ENCODE measurements at regions not wholly inside any gene's neighbourhood (a gene's known extent, or its start where the extent isn't known, plus 50 kb on each side); places are given as distances from the start of the nearest gene placed in this dataset.

DNA sequence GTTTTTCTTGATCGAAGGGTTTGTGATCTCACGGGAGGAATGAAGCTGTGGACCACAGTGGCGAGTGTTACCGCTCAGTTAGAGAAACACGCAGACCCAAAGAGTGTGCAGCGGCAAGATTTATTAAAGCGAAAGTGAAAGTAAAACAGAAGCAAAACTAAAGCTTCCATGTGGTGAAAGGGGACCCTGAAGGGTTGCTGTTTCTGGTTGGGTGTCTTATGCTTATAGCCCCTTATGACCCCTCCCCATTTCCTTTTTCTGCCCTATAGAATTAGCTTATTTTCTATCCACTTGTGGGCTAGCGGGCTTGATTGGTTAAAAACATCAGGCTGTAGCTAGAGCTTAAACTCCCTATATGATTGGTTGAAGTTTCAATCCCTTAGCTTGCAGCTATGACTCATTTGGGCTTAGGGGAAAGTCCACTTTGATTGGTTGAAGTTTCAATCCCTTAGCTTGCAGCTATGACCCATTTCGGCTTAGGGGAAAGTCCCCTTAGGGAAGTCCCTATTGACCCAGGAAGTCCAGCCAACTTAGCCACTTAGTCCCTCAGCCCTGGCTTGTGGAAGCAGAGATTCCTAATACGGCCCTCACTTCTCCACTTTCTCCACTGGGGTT lies 171.2 kb upstream of the NWD2 start:
- Mint-ChIP-seq H3K4me1 (peaks cover 6% of the 10 kb centered on the region), H3K36me3 (ENCODE audit: low read depth) (no peaks in the 10 kb centered on the region), H3K4me3 (peak overlapping the region; percentile 9), H3K27ac (no peak overlapping the region), H3K27me3 (no peaks in the 10 kb centered on the region)
- ATAC-seq (no peak), DNase-seq (no peak)
- no peaks in the 10 kb centered on the region for H3K9me3 ChIP-seq (ENCODE audit: control insufficient read depth, low read length, poor library complexity, severe bottlenecking)

DNA sequence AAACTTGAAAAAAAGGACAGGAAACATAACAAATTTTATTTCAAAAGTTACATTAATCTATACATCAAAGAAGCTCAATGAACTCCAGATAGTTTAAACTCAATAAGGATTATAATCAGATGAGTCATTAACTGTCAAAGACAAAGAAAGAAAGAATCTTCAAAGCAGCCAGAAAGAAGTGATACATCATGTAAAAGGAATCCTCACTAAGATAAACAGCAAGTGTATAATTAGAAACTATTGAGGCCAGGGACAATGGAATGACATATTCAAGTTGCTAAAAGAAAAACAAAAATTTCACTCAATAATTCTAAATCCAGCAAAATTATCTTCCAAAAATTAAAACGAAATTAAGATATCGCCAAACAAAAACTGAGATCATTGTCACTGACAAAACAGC lies 161.6 kb upstream of the NWD2 start:
- H3K9me3 ChIP-seq (ENCODE audit: control insufficient read depth, low read length, poor library complexity, severe bottlenecking) = no peaks in the 10 kb centered on the region
- ATAC-seq (no peak), DNase-seq (no peak)
- H3K4me3 Mint-ChIP-seq = no peak overlapping the region
- H3K36me3 Mint-ChIP-seq (ENCODE audit: low read depth) = no peaks in the 10 kb centered on the region
- no peak overlapping the region for H3K27ac Mint-ChIP-seq
- H3K27me3 Mint-ChIP-seq = no peaks in the 10 kb centered on the region
- H3K4me1 Mint-ChIP-seq = no peaks in the 10 kb centered on the region

DNA sequence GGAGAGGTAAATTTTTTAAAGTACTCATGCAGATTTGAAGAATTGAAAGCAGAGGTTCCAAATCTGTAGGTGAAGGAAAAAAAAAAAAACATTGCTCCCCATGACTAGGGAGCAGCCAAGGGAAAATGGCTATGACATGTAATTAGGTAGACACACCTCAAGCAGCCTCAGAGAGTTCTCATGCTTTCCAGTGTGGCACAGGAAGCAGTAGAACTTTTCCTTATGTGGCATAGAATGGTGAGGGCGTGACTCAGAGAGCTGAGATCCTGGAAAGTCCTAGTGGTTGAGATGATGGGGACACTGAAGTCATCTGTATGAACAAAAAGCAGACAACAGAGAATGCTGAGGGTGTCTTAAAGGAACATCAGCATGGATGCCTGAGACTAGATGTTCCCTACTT lies 148.6 kb upstream of the NWD2 start:
- Mint-ChIP-seq H3K4me3 (no peak overlapping the region), H3K36me3 (ENCODE audit: low read depth) (no peaks in the 10 kb centered on the region), H3K27me3 (peaks cover 7% of the 10 kb centered on the region), H3K4me1 (no peaks in the 10 kb centered on the region), H3K27ac (no peak overlapping the region)
- no peaks in the 10 kb centered on the region for H3K9me3 ChIP-seq (ENCODE audit: control insufficient read depth, low read length, poor library complexity, severe bottlenecking)
- no peak for ATAC-seq
- DNase-seq = no peak

DNA sequence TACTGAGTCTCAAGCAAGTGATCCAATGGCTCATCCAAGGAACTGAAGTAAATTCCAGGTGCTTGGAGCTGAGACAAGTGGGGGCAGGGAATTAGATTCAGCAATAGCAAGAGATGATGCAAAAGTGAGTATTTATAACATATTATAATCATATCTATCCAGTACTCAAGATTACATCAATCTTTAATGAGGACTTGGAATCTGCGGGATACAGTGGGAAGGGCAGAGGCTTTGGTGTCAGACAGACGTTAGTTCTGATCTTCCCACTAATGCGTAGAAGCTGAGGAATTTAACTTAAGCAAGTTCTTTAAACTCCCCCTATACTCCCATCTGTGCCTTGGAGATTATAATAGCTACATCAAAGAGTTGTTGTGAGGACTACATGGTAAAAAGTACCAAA lies 143.4 kb upstream of the NWD2 start:
- no peaks in the 10 kb centered on the region for H3K9me3 ChIP-seq (ENCODE audit: control insufficient read depth, low read length, poor library complexity, severe bottlenecking)
- no peak for ATAC-seq
- H3K27me3 Mint-ChIP-seq = no peaks in the 10 kb centered on the region
- no peak overlapping the region for H3K27ac Mint-ChIP-seq
- H3K4me1 Mint-ChIP-seq = no peaks in the 10 kb centered on the region
- no peaks in the 10 kb centered on the region for H3K36me3 Mint-ChIP-seq (ENCODE audit: low read depth)
- H3K4me3 Mint-ChIP-seq = no peak overlapping the region
- DNase-seq = no peak

DNA sequence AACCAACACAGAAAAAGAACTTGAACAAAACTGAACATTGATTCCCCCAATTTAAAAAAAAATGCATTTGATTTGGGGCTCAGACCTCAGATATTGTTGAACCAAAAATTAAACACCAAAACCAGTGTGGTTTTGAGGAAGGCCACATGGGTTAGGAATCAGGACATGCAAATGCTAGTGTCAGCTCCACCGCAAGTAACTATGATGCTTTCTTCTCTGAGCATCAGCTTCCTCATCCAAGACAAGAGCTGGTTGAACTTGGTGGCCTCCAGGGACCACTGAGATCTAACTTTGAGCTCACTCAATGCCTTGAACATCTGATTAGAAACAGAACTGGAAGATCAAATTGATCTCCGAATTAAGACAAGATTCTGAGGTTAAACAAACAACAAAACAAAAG lies 142.9 kb upstream of the NWD2 start:
- no peaks in the 10 kb centered on the region for H3K27me3 Mint-ChIP-seq
- no peaks in the 10 kb centered on the region for H3K9me3 ChIP-seq (ENCODE audit: control insufficient read depth, low read length, poor library complexity, severe bottlenecking)
- H3K27ac Mint-ChIP-seq = no peak overlapping the region
- DNase-seq (no peak), ATAC-seq (no peak)
- no peaks in the 10 kb centered on the region for H3K36me3 Mint-ChIP-seq (ENCODE audit: low read depth)
- H3K4me1 Mint-ChIP-seq = no peaks in the 10 kb centered on the region
- no peak overlapping the region for H3K4me3 Mint-ChIP-seq

DNA sequence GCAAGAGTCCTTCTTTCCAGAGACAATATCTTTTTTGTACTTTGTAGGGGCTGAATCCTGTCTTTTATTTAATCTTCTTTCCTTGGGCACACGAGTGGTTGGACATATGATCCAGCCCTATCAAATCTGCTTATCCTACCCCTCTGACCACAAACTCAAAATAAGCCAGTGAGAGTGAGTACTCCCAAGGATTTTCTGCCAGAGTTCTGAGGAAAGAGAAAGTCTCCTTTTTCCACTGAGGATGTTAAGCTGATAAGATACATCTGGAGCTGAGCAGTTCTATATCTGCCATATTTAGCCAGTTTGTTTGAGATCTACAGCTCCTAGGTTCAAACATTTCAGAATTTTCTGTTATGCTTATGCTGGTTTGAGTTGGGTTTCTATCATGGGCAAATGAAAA lies 134.8 kb upstream of the NWD2 start:
- DNase-seq = no peak
- ATAC-seq = no peak
- Mint-ChIP-seq H3K27me3 (no peaks in the 10 kb centered on the region), H3K4me3 (no peak overlapping the region), H3K36me3 (ENCODE audit: low read depth) (no peaks in the 10 kb centered on the region), H3K27ac (no peak overlapping the region), H3K4me1 (no peaks in the 10 kb centered on the region)
- no peaks in the 10 kb centered on the region for H3K9me3 ChIP-seq (ENCODE audit: control insufficient read depth, low read length, poor library complexity, severe bottlenecking)

DNA sequence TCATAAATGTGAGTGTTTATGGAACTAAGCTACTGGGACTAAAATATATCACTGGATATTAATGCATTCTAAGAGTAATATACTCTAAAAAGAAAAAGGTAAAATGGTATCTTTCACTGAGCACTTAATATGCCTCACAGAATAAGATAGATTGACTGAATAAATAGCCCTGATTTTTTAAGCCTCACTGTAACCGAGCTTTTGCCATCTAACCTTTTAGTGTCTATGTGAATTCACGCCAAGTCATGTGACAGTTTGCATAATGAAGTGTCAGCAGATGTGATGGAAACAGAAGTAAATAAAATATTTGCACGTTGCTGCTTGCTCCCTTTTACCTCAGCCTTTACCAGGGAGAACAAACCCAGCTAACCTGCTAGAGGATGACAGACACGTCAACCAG lies 119.7 kb upstream of the NWD2 start:
- Mint-ChIP-seq H3K4me3 (no peak overlapping the region), H3K4me1 (no peaks in the 10 kb centered on the region), H3K36me3 (ENCODE audit: low read depth) (no peaks in the 10 kb centered on the region), H3K27ac (no peak overlapping the region), H3K27me3 (peaks cover 7% of the 10 kb centered on the region)
- no peak for ATAC-seq
- H3K9me3 ChIP-seq (ENCODE audit: control insufficient read depth, low read length, poor library complexity, severe bottlenecking) = no peaks in the 10 kb centered on the region
- no peak for DNase-seq

DNA sequence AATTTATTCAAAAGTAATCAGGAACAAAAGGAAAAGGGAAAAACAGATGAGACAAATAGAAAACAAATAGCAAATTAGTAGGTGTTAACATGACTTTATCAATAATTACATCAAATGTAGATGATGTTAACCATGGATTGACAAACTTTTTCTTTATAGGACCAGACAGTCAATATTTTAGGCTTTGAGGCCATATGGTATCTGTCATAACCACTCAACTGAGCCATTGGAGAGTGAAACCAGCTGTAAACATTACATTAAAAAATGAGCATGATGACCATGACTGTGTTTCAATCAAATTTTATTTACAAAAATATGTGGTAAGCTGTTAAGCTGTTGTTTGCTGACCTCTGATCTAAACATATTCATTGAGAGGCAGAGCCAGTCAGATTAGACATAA lies 118.5 kb upstream of the NWD2 start:
- no peaks in the 10 kb centered on the region for H3K36me3 Mint-ChIP-seq (ENCODE audit: low read depth)
- H3K4me1 Mint-ChIP-seq = no peaks in the 10 kb centered on the region
- DNase-seq (no peak), ATAC-seq (no peak)
- peaks cover 7% of the 10 kb centered on the region for H3K27me3 Mint-ChIP-seq
- H3K27ac Mint-ChIP-seq = no peak overlapping the region
- no peaks in the 10 kb centered on the region for H3K9me3 ChIP-seq (ENCODE audit: control insufficient read depth, low read length, poor library complexity, severe bottlenecking)
- no peak overlapping the region for H3K4me3 Mint-ChIP-seq

DNA sequence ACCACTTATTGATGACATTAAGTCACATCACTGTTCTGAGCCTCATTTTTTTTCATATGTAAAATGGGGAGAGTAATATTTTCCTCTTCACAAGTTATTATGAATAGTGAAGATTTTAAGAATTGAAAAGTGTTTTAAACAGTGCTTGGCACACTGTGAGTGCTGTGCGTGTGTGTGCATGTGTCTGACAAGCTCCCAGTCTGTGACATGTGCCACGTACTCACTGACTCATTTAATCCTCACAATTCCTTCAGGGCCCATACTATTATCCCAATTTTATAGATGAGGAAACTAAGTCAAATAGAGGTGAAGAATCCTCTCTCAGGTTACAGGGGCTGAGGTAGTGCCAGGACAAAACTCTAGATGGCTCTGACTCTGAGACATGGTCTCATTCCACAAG lies 114.1 kb upstream of the NWD2 start:
- no peaks in the 10 kb centered on the region for H3K9me3 ChIP-seq (ENCODE audit: control insufficient read depth, low read length, poor library complexity, severe bottlenecking)
- Mint-ChIP-seq H3K36me3 (ENCODE audit: low read depth) (no peaks in the 10 kb centered on the region), H3K4me1 (no peaks in the 10 kb centered on the region), H3K27ac (no peak overlapping the region), H3K27me3 (no peaks in the 10 kb centered on the region), H3K4me3 (no peak overlapping the region)
- DNase-seq = no peak
- no peak for ATAC-seq

DNA sequence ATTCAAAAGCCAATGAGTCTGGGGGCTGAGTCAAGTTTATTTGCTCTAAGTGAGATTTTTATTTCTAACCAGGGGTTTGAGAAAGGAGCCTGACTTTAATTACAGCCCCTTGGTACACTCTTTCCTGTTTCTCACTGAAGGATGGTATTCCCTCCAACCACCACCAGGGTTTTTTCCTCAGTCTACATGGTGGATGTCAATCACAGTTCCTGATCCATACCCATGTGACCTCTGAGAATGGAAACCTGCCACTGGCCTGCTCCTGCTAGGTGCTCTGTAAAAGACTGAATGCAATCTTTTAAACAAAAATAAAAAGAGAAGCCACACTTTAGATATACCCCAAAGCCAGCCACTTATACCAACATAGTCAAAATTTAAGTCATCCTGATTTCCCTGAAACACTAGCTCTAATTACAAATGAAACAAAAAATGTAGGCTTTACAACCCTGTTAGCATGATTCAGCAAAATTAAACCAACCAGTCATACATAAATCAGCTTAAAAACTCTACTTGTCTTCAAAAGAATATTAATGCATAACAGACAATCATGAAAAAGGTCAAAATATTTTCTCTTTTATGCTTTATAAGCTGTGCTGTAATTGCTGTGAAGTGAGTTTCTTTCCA lies 112.1 kb upstream of the NWD2 start:
- Mint-ChIP-seq H3K27ac (no peak overlapping the region), H3K4me1 (no peaks in the 10 kb centered on the region), H3K4me3 (no peak overlapping the region), H3K36me3 (ENCODE audit: low read depth) (no peaks in the 10 kb centered on the region), H3K27me3 (no peaks in the 10 kb centered on the region)
- ATAC-seq (no peak), DNase-seq (no peak)
- H3K9me3 ChIP-seq (ENCODE audit: control insufficient read depth, low read length, poor library complexity, severe bottlenecking) = no peaks in the 10 kb centered on the region

DNA sequence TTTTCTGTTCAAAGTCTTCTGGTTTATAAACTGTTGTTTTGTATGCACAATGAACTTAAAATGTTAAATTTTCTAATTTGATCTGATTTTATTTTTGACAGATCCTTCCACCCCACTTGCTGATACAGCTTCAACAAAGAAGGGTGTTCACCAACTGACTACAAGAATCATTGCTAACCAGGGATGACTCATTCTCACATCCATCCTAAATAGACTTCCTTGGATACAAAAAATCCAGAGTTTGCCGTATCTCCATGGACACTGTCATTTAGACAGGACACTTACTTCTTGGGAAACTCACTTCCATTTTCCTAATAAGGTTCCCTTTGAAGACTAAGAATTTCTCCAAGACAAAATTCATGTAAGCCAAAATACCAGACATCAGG lies 111.6 kb upstream of the NWD2 start:
- H3K9me3 ChIP-seq (ENCODE audit: control insufficient read depth, low read length, poor library complexity, severe bottlenecking) = no peaks in the 10 kb centered on the region
- no peaks in the 10 kb centered on the region for H3K36me3 Mint-ChIP-seq (ENCODE audit: low read depth)
- no peak for DNase-seq
- no peak overlapping the region for H3K4me3 Mint-ChIP-seq
- no peaks in the 10 kb centered on the region for H3K4me1 Mint-ChIP-seq
- H3K27me3 Mint-ChIP-seq = no peaks in the 10 kb centered on the region
- no peak for ATAC-seq
- no peak overlapping the region for H3K27ac Mint-ChIP-seq

DNA sequence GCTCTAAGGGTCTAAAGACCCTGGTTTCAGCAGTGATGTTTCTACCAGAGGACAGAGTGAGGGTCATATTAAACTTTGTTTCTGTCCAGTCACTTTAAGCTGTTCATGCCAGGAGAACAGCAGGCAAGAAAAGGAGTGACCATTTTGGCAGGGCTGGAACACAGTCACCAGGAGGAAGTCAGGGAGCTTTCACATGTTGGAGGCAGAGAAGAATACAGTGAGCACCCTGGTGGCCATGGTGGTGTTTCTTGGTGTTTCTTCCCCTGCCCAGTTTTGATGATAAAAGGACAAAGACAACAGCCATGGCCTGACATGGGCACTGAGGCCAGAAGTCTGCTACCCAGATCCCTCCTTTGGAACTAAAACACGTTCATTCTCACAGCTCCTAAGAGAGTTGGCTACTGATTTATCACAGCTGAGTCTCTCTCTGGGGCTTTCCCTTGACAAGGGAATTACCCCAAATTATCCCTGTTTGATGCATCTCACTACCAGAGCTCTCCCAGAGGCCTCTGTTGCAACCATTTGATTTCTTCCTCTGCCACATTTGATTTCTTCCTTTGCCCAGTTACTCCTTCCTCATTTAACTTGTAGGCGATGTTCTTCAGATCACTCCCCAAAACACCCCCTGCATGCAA lies 106.4 kb upstream of the NWD2 start:
- Mint-ChIP-seq H3K27ac (no peak overlapping the region), H3K4me1 (no peaks in the 10 kb centered on the region), H3K4me3 (no peak overlapping the region), H3K27me3 (no peaks in the 10 kb centered on the region), H3K36me3 (ENCODE audit: low read depth) (no peaks in the 10 kb centered on the region)
- DNase-seq (no peak), ATAC-seq (no peak)
- no peaks in the 10 kb centered on the region for H3K9me3 ChIP-seq (ENCODE audit: control insufficient read depth, low read length, poor library complexity, severe bottlenecking)

DNA sequence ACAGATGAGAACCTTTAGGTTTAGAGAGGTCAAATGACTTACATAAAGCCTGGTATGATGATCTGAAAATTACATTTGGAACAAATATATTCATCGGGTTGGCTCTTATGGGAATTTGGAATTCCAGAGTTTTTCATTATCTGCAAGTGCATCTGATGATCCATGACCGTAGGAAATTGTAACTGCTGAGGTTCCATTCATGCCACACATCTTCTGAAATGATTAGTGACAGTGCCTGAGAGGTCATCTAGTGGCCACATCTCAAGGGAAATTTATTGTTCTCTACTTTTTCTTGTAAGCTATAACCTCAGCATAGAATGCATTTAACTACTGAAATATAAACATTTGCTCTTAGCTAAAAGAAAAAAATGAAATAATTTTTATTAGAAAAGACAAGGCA lies 105.8 kb upstream of the NWD2 start:
- ATAC-seq (no peak), DNase-seq (no peak)
- Mint-ChIP-seq H3K4me1 (no peaks in the 10 kb centered on the region), H3K36me3 (ENCODE audit: low read depth) (no peaks in the 10 kb centered on the region), H3K27me3 (no peaks in the 10 kb centered on the region), H3K4me3 (no peak overlapping the region), H3K27ac (no peak overlapping the region)
- H3K9me3 ChIP-seq (ENCODE audit: control insufficient read depth, low read length, poor library complexity, severe bottlenecking) = no peaks in the 10 kb centered on the region

DNA sequence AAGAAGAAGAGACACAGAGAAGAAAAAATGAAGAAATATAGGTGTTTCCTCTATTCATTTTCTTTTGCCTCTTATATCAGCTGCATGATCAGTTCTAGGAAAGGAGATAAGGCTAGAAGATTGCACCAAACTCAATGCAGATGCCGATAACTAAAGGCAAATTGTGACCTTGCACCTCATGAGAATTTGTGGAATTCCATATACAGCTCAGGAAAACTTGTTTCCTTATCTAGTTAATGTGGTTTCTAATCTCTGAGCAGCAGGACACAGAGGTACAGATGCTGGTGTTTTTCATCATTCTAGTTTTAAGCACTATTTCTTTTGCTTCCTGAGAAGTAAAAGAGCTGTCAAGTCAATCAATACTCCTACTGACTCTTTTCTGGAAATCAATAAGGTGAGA lies 104.6 kb upstream of the NWD2 start:
- Mint-ChIP-seq H3K4me3 (no peak overlapping the region), H3K27me3 (no peaks in the 10 kb centered on the region), H3K4me1 (no peaks in the 10 kb centered on the region), H3K36me3 (ENCODE audit: low read depth) (no peaks in the 10 kb centered on the region), H3K27ac (no peak overlapping the region)
- ATAC-seq (no peak), DNase-seq (no peak)
- H3K9me3 ChIP-seq (ENCODE audit: control insufficient read depth, low read length, poor library complexity, severe bottlenecking) = no peaks in the 10 kb centered on the region

All from T-helper 17 cell (primary cell).